Activated gamma-delta T cell treated with anti-CD3 and anti-CD28 coated beads, Interleukin-2, amount 50 U/mL, for 16 hours (primary cell): ENCODE measurements at regions not wholly inside any gene's neighbourhood (a gene's known extent, or its start where the extent isn't known, plus 50 kb on each side); places are given as distances from the start of the nearest gene placed in this dataset.
"Not testable (repeated sequence)": the region's sequence is repeated elsewhere in the genome, so short reads cannot be mapped to it uniquely, and the experiment has no call there.

Experiments used
- DNase-seq: peaks from one replicate; pipeline ENCODE4 v3.0.0-alpha.2; 2020; ENCODE audit warnings: low read depth

GRCh38 chr10:129210876-129211275 is 256.2 kb upstream of the MGMT start:
- no peak for DNase-seq

DNA sequence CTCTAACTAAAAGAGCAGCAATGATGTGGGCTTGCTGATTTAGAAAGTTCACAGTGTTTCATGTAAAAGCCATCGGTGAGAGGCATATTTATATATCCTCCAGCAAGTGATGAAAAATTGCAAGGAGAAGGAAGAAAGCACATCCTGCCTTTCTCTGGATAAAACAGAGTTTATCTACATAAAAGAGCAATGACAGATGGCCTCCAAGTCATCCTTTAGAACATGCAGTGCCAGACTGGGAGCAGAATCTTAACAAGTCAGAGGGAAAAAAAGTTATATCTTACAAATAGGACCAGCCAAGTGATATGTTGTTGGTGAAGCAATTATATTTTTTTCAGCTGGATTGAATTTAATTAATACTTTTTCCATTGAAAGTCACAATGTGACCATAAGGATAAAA is 253.8 kb upstream of the MGMT start:
- DNase-seq: no peak

DNA sequence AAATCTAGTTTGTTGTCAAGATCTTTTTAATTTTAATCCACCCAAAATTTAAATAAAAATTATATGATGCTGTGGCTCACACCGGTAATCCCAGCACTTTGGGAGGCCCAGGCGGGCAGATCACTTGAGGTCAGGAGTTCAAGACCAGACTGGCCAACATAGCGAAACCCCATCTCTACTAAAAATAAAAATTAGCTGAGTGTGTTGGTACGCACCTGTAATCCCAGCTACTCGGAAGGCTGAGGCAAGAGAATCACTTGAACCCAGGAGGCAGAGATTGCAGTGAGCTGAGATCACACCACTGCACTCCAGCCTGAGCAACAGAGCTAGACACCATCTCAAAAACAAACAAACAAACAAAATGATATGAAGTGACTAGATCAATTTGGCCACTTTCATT is 253.0 kb upstream of the MGMT start:
- not testable (repeated sequence) for DNase-seq

DNA sequence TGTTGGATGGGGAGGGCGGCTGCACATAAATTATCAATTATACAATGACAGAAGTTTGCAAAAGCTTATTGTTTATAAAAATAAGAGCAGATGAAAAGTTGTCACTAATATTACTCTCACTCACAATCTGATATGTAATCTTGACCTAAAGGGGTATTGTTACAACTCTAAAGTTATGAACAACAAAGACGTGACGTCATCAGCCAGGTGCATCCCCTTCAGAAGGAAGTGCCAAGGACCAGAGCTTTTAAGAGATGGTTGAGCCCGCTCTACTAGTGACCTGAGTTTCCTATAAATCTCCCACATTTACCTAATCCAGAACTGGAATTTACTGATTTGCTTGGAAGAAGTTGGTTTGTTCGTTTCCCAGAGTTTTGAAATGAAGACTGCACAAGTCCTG is 247.7 kb upstream of the MGMT start:
- DNase-seq: no peak

GRCh38 chr10:129222436-129222835 is 244.6 kb upstream of the MGMT start:
- DNase-seq: no peak

GRCh38 chr10:129223363-129223762 is 243.7 kb upstream of the MGMT start:
- no peak for DNase-seq

GRCh38 chr10:129224065-129224464 is 243.0 kb upstream of the MGMT start:
- no peak for DNase-seq

DNA sequence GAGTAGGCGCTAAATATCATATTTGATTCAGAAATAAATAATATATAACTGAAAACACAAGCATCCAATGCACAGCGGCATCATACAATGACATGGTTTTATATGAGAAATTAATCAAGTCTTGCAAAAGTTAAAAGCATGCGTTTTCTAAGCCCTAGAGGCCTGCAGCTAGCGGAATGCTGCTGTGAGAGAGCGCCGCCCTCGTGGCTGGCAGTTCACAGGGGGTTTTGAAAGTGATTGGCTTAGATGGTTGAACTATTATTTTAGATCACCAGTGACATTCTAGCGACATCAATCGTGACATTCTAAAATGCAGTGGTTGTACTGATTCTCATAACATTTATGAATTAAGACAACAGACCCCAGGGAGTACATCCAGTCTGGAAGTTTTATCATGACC is 235.2 kb upstream of the MGMT start:
- DNase-seq: no peak

DNA sequence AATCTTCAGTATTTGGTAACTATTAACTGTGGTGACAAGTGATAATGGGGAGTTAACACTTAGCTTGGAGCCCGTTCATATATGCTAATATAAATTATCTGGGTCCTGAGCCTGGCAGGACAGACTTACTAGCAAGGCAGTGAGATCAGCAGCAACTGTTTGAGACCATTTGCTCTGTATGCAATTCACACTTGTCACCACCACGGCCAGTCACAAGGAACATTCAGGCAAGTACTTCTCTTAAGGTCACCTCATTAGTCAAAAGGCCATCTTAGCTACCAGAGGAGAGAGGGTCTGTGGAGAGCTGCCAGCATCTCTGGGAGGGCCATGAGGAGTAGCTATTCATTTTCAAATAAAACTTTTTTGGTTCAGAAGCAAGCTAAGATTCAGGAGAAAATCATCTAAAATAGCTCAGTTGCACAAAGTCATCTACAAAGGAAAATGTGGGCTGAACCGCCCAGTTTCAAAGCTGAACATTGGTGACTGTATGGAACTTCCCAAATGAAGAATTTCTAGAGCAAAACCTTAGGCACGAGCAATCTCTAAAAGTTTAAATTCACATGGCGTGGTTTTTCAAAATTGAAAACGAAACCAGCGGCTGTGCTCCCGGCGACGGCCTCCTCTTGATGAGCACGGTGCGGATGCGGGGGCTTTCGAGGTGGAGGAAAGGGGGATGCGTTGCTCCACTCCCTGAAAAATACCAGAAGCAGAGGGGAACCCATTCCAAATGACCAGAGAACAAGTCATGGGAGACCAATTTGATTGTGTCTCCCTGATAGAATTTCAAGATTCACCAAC is 233.5 kb upstream of the MGMT start:
- no peak for DNase-seq

- DNase-seq: no peak
These were observed 230.8 kb upstream of the MGMT start for GRCh38 chr10:129236274-129236691.

DNA sequence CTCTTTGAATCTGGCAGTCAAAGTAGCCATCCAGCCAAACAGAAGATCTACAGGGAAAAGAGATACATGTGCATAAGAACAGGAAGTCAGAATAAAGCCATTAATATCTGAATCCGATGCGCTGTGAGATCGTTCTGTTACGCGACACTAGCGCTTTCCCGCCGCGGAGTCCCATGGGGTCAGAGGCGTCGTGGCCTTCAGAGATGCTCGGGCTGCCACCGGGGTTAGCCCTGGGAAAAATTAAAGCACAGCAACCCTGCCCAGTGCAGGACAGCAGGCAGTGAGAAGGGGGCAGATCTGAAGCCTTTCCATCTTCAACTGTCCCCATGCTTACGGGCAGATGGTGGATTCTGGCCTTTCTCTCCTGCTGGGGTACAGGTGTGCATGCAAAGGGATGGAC is 225.6 kb upstream of the MGMT start:
- DNase-seq: no peak

DNA sequence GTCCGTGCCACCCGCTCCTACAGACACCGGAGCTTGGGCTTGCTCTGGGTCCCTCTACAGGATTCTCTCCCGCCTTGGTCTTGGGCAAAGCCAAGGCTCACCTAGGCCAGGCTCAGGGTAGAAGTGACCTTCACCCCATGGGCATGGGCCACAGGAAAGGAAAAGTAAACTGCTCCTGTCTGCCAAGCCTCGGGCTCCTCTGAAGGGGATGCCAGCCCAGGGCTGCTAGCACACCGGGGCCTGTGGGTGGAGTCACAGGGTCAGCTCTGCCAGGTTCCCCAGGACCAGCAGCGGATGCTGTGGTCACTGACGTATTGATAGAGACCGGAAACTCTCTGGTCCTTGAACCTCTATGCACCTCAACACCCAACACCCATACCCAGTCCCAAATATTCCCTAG is 222.7 kb upstream of the MGMT start:
- no peak for DNase-seq

- DNase-seq: no peak
These were observed 222.3 kb upstream of the MGMT start for GRCh38 chr10:129244757-129245156.

- DNase-seq: no peak
These were observed 213.7 kb upstream of the MGMT start for GRCh38 chr10:129253161-129253864.

- DNase-seq: no peak
These were observed 213.2 kb upstream of the MGMT start for GRCh38 chr10:129253865-129254179.

DNA sequence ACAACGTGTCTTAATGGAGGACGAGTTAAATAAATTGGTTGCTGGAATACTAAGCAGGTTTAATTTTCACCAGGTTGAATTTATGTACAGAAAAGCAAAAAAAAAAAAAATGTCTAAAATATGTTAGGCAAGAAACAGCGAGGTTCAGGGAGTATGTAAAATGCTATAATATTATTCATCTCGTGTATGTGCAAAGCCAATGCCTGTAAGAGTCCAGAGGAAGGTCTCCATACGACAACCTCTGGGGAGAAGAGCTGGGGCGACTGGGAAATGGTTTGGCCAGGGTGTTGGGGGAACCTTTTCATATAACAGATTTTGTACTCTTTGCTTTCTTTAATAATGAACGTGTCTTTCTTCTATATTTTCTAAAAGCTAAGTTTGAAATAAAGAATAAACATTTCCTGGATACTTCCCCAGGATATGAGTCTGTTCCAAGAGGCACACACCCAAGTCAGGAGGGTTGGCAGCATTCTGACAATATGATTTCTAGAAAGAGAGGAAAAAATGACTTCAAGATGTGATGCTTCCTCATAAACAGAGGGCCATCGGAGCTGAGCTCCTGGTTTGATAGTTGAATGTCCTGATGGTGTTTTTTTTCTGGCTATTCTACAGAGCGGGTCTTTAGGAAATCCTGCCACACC is 208.6 kb upstream of the MGMT start:
- DNase-seq: no peak

- no peak for DNase-seq
These were observed 207.8 kb upstream of the MGMT start for GRCh38 chr10:129259128-129259815.

DNA sequence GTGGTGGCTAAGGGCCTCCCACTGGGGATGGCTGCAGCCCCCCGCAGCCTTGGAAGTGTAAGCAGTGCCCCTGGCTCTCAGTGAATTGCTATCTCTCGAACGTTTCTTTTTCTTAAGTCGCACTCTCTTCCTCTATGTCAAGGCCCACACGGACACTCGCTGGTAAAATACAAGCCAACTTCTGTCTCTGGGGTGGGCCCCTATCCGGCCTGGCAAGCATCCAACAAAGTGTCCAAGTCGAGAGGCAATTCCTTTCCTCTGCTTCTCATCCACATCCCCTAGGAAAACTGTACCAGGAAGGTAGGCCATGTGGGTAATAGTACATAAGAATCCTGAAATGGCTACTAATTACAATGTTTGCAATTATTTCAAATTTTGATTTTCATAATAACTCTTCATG is 194.9 kb upstream of the MGMT start:
- DNase-seq: no peak

GRCh38 chr10:129272866-129273650 is 194.0 kb upstream of the MGMT start:
- no peak for DNase-seq

- no peak for DNase-seq
These were observed 193.2 kb upstream of the MGMT start for GRCh38 chr10:129273860-129274259.

DNA sequence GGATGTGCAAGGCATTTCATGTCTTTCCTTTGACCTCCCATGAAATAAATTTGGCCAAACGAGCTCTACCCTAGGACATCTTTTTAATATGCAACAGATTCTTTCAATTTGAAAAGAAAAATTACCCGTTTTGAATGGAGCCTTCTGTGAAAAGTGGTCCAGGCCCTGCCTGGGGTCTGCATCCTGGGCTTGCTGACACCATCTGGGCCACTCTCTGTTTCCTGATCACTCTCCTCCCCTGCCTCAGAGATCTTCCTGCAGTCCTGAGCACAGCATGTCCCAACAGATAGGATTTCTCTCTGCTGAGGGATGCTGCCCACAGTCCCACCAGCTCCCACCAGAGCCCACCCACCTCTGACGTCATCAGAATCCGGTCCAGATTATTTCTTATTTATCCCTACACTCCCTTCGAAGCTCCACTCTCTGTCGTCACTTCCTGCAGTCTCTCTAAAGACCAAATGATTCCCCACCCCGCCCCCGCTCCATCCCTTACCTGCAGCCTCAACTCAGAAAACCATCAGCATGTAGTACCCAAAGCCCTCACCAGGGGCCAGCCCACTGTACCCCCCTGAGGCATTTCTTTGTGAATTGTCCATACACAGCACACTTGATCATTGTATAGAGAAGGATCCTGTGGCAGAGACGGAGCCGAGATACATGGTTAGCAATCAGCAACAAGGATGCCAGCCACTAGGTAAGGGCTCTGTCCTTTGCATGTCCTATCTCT is 192.1 kb upstream of the MGMT start:
- DNase-seq: no peak
